22Rv1 (cell line): ENCODE measurements at regions not wholly inside any gene's neighbourhood (a gene's known extent, or its start where the extent isn't known, plus 50 kb on each side); places are given as distances from the start of the nearest gene placed in this dataset.

Experiments used
- H3K27ac ChIP-seq: fragments of 450-650 bp; 2 replicates; pipeline ENCODE4 v1.5.1; 2017
- ZFX ChIP-seq: fragments of 450-650 bp; IDR thresholded peaks from 2 replicates; pipeline ENCODE4 v1.6.1; 2017; ENCODE audit warnings: antibody characterized with exemption, borderline replicate concordance
- TF ChIP-seq, protein P1 (sequence below): fragments of 450-650 bp; IDR thresholded peaks from 2 replicates; pipeline ENCODE4 v1.5.1; 2017; ENCODE audit warnings: mild to moderate bottlenecking

- no peak overlapping the region for H3K27ac ChIP-seq
- no peak for TF ChIP-seq ZFX
- TF ChIP-seq, protein P1, sequence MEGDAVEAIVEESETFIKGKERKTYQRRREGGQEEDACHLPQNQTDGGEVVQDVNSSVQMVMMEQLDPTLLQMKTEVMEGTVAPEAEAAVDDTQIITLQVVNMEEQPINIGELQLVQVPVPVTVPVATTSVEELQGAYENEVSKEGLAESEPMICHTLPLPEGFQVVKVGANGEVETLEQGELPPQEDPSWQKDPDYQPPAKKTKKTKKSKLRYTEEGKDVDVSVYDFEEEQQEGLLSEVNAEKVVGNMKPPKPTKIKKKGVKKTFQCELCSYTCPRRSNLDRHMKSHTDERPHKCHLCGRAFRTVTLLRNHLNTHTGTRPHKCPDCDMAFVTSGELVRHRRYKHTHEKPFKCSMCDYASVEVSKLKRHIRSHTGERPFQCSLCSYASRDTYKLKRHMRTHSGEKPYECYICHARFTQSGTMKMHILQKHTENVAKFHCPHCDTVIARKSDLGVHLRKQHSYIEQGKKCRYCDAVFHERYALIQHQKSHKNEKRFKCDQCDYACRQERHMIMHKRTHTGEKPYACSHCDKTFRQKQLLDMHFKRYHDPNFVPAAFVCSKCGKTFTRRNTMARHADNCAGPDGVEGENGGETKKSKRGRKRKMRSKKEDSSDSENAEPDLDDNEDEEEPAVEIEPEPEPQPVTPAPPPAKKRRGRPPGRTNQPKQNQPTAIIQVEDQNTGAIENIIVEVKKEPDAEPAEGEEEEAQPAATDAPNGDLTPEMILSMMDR: no peak
Measured at GRCh38 chr17:73749928-73750605, 105.8 kb upstream of the SDK2 start.

DNA sequence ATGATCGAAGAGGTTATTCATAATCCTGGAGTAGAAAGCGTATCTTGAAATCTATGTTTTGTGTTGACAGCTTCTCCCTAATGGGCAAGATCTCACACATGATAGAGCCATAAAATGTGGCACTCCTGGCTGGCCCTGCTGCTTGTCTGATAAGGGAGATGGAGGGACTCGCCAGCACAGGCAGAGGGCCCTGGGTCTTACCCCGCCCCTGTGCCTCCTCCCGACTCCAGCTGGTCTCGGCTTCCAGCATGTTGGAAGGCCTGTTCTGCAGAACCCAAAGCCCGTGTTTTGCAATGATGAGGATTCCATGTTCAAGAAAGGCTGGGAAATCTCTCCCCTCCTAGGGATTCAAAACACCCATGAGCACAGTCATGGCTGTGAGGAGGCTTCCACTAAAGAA, 106.7 kb upstream of the SDK2 start:
- no peak overlapping the region for H3K27ac ChIP-seq
- no peak for TF ChIP-seq ZFX
- TF ChIP-seq, protein P1: no peak

DNA sequence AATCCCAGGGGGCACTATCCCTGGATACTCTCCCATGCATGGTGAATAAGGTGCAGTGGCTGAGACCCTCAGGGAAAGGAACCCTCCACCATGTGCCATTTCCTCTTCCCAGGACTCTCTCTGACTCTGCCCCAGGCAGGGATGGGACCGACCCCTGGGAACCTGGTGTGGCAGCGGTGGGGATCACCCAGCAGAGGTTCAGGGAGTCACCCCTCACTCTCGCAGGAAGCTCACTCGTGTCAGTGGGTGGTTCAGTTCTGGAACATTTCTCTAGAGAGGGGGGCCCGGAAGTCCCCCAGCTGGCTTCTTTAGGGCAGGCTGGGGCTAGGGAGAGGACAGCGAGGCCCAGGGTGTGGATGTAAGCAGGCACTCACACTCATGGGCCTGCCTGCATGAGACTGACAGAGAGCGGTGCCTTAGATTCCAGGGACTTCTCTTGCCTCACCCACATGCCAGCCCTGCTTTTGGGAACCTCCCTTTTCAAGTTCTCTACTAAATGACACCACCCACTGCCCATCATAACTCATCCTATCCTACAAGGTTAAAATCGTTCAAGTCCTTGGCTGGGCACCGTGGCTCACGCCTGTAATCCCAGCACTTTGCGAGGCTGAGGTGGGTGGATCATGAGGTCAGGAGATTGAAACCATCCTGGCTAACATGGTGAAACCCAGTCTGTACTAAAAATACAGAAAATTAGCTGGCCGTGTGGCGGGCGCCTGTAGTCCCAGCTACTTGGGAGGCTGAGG, 109.7 kb upstream of the SDK2 start:
- no peak for TF ChIP-seq ZFX
- TF ChIP-seq, protein P1: no peak
- no peak overlapping the region for H3K27ac ChIP-seq

GRCh38 chr17:73754886-73755400, 110.7 kb upstream of the SDK2 start:
- H3K27ac ChIP-seq: no peak overlapping the region
- TF ChIP-seq ZFX: no peak
- TF ChIP-seq, protein P1: no peak

- TF ChIP-seq, protein P1: no peak
- TF ChIP-seq ZFX: no peak
- no peak overlapping the region for H3K27ac ChIP-seq
Measured at GRCh38 chr17:73757420-73757819, 113.2 kb upstream of the SDK2 start.

- TF ChIP-seq, protein P1: no peak
- no peak for TF ChIP-seq ZFX
- H3K27ac ChIP-seq: no peak overlapping the region
Measured at GRCh38 chr17:73758245-73758644, 114.0 kb upstream of the SDK2 start.

GRCh38 chr17:73759324-73759723, 115.1 kb upstream of the SDK2 start:
- H3K27ac ChIP-seq: no peak overlapping the region

More at GRCh38 chr17:73759324-73759723, 115.1 kb upstream of the SDK2 start:
- TF ChIP-seq, protein P1: no peak
- TF ChIP-seq ZFX: no peak
